ENCODE measurements at regions not wholly inside any gene's neighbourhood (a gene's known extent, or its start where the extent isn't known, plus 50 kb on each side); places are given as distances from the start of the nearest gene placed in this dataset.

- DNase-seq: no peak
- H3K9me3 ChIP-seq: no peaks in the 10 kb centered on the region
- no peaks in the 10 kb centered on the region for H3K27me3 ChIP-seq
- H3K4me3 ChIP-seq: no peak overlapping the region
- H3K36me3 ChIP-seq: no peaks in the 10 kb centered on the region
These were observed 160.2 kb upstream of the KAZN start for GRCh38 chr1:14438127-14438769.

GRCh38 chr1:14439015-14439414 lies 159.5 kb upstream of the KAZN start:
- no peaks in the 10 kb centered on the region for H3K9me3 ChIP-seq
- no peaks in the 10 kb centered on the region for H3K27me3 ChIP-seq
- no peaks in the 10 kb centered on the region for H3K36me3 ChIP-seq
- DNase-seq: no peak
- H3K4me3 ChIP-seq: no peak overlapping the region

GRCh38 chr1:14440166-14440565 lies 158.3 kb upstream of the KAZN start:
- Histone ChIP-seq H3K4me3 (no peak overlapping the region), H3K36me3 (no peaks in the 10 kb centered on the region), H3K27me3 (no peaks in the 10 kb centered on the region), H3K9me3 (no peaks in the 10 kb centered on the region)
- no peak for DNase-seq

GRCh38 chr1:14440731-14441130 lies 157.8 kb upstream of the KAZN start:
- no peak for DNase-seq
- Histone ChIP-seq H3K9me3 (no peaks in the 10 kb centered on the region), H3K27me3 (no peaks in the 10 kb centered on the region), H3K4me3 (no peak overlapping the region), H3K36me3 (no peaks in the 10 kb centered on the region)

- Histone ChIP-seq H3K36me3 (no peaks in the 10 kb centered on the region), H3K4me3 (no peak overlapping the region), H3K27me3 (no peaks in the 10 kb centered on the region), H3K9me3 (no peaks in the 10 kb centered on the region)
- peak; percentile 49 for DNase-seq
These were observed 157.2 kb upstream of the KAZN start for GRCh38 chr1:14441302-14441741.

GRCh38 chr1:14442669-14443068 lies 155.8 kb upstream of the KAZN start:
- Histone ChIP-seq H3K36me3 (no peaks in the 10 kb centered on the region), H3K27me3 (no peaks in the 10 kb centered on the region), H3K9me3 (no peaks in the 10 kb centered on the region), H3K4me3 (no peak overlapping the region)
- DNase-seq: no peak

GRCh38 chr1:14443164-14443787 lies 155.2 kb upstream of the KAZN start:
- Histone ChIP-seq H3K36me3 (no peaks in the 10 kb centered on the region), H3K9me3 (no peaks in the 10 kb centered on the region), H3K27me3 (no peaks in the 10 kb centered on the region), H3K4me3 (no peak overlapping the region)
- DNase-seq: peak; percentile 34

GRCh38 chr1:14451217-14451616 lies 147.3 kb upstream of the KAZN start:
- H3K36me3 ChIP-seq: no peaks in the 10 kb centered on the region
- DNase-seq: no peak
- no peak overlapping the region for H3K4me3 ChIP-seq
- no peaks in the 10 kb centered on the region for H3K27me3 ChIP-seq
- no peaks in the 10 kb centered on the region for H3K9me3 ChIP-seq

- Histone ChIP-seq H3K4me3 (no peak overlapping the region), H3K36me3 (no peaks in the 10 kb centered on the region), H3K9me3 (no peaks in the 10 kb centered on the region), H3K27me3 (no peaks in the 10 kb centered on the region)
- DNase-seq: no peak
These were observed 145.9 kb upstream of the KAZN start for GRCh38 chr1:14452551-14452950.

- Histone ChIP-seq H3K27me3 (no peaks in the 10 kb centered on the region), H3K9me3 (no peaks in the 10 kb centered on the region), H3K4me3 (no peak overlapping the region), H3K36me3 (no peaks in the 10 kb centered on the region)
- no peak for DNase-seq
These were observed 138.3 kb upstream of the KAZN start for GRCh38 chr1:14460173-14460572.

- Histone ChIP-seq H3K9me3 (no peaks in the 10 kb centered on the region), H3K27me3 (no peaks in the 10 kb centered on the region), H3K4me3 (no peak overlapping the region), H3K36me3 (no peaks in the 10 kb centered on the region)
- DNase-seq: no peak
These were observed 135.6 kb upstream of the KAZN start for GRCh38 chr1:14462851-14463250.

GRCh38 chr1:14466006-14466405 lies 132.5 kb upstream of the KAZN start:
- H3K9me3 ChIP-seq: no peaks in the 10 kb centered on the region
- no peak overlapping the region for H3K4me3 ChIP-seq
- DNase-seq: no peak
- H3K27me3 ChIP-seq: no peaks in the 10 kb centered on the region
- H3K36me3 ChIP-seq: no peaks in the 10 kb centered on the region

GRCh38 chr1:14467112-14467511 lies 131.4 kb upstream of the KAZN start:
- no peak overlapping the region for H3K4me3 ChIP-seq
- no peak for DNase-seq
- H3K27me3 ChIP-seq: no peaks in the 10 kb centered on the region
- H3K9me3 ChIP-seq: no peaks in the 10 kb centered on the region
- H3K36me3 ChIP-seq: no peaks in the 10 kb centered on the region

GRCh38 chr1:14468751-14469150 lies 129.7 kb upstream of the KAZN start:
- H3K36me3 ChIP-seq: no peaks in the 10 kb centered on the region
- DNase-seq: no peak
- no peaks in the 10 kb centered on the region for H3K27me3 ChIP-seq
- no peak overlapping the region for H3K4me3 ChIP-seq
- no peaks in the 10 kb centered on the region for H3K9me3 ChIP-seq

- Histone ChIP-seq H3K36me3 (no peaks in the 10 kb centered on the region), H3K4me3 (no peak overlapping the region)
- DNase-seq: no peak
These were observed 127.7 kb upstream of the KAZN start for GRCh38 chr1:14470802-14471201.

GRCh38 chr1:14474856-14475255 lies 123.6 kb upstream of the KAZN start:
- H3K4me3 ChIP-seq: no peak overlapping the region
- H3K9me3 ChIP-seq: no peaks in the 10 kb centered on the region
- H3K36me3 ChIP-seq: no peaks in the 10 kb centered on the region
- no peak for DNase-seq
- no peaks in the 10 kb centered on the region for H3K27me3 ChIP-seq

More at GRCh38 chr1:14470802-14471201, 127.7 kb upstream of the KAZN start:
- Histone ChIP-seq H3K27me3 (no peaks in the 10 kb centered on the region), H3K9me3 (no peaks in the 10 kb centered on the region)

- no peaks in the 10 kb centered on the region for H3K36me3 ChIP-seq
- no peaks in the 10 kb centered on the region for H3K27me3 ChIP-seq
- no peak for DNase-seq
- no peaks in the 10 kb centered on the region for H3K9me3 ChIP-seq
- H3K4me3 ChIP-seq: no peak overlapping the region
These were observed 122.1 kb upstream of the KAZN start for GRCh38 chr1:14476170-14476955.

GRCh38 chr1:14478120-14478519 lies 120.4 kb upstream of the KAZN start:
- no peak for DNase-seq
- Histone ChIP-seq H3K27me3 (no peaks in the 10 kb centered on the region), H3K36me3 (no peaks in the 10 kb centered on the region), H3K4me3 (no peak overlapping the region), H3K9me3 (no peaks in the 10 kb centered on the region)

Measured in MG63 (cell line).